DMS 273 (cell line): ENCODE measurements at regions not wholly inside any gene's neighbourhood (a gene's known extent, or its start where the extent isn't known, plus 50 kb on each side); places are given as distances from the start of the nearest gene placed in this dataset.
"Not testable (repeated sequence)": the region's sequence is repeated elsewhere in the genome, so short reads cannot be mapped to it uniquely, and the experiment has no call there.

ENCODE experiments used
- DNase-seq: peaks from one replicate; lab custom pipeline; 2025; ENCODE audit not compliant: unreplicated experiment; lab: John Stamatoyannopoulos, UW

DNA sequence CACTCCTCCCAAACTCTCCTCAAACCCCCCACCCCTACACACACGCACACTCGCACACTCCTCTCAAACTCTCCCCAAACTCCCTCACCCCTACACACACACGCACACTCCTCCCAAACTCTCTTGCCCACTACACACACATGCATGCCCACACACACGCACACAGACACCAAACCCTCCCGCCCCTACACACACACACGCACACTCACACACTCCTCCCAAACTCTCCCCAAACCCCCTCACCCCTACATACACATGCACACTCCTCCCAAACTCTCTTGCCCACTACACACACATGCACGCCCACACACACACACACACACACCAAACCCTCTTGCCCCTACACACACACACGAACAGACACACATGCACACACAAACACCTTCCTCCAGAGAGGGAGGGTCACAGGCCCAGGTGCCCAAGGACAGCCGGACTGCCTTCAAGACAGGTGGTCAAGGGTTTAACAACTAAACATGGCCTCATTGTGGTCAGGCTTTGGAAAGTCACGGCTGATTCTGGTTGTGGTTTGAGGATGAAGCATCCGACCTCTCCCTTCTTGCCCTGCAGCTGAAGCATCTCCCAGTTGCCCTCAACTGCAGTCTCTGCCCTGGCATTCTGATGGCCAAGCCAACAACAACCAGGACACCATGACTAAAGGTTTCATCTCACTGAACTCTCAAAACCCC, 72.3 kb upstream of the SNTG2 start:
- no peak for DNase-seq

GRCh38 chr2:877747-878146, 72.9 kb upstream of the SNTG2 start:
- DNase-seq: no peak

DNA sequence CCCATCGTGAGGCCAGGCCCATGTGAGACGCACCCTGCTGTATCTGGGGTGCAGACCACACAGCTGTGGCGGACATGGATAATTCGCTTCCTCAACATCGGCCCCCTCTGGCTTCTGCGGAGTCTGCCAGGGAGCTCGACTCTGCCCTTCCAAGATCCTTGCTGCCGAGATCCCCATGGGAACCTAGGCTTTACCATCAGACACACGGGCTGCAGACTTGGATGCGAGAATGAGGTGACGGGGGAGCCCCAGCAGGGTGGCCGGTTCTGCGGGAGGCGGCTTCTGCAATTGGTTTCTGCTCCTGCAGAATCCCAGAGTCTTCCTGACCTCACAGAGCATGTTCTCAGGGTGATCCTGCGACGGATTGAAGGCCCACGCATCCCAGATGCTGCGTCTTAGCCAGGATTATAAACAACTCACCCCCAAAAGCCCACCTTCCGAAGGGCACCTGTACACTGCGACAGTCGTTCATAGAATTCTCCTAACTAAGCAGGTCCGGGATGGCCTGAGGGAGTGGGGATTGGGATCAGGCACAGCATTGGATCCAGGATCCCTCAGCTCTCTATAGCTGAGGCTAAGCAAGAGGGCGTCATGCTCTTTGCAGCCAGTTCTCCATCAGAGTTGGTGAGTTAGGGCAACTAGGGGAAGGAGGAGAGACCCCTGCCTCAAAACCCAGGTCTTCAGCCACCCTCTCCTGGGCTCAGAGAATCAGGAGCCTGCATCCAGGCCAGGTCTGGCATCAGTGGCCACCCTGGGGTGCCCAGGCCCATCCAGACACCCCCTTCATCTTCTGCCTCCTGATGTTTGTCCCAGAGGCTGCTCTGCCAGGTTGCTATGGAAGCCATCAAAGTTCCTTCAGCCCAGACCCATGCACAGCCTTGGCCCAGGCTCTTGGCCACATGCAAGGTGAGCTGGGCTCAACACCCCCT, 74.7 kb upstream of the SNTG2 start:
- DNase-seq: no peak

DNA sequence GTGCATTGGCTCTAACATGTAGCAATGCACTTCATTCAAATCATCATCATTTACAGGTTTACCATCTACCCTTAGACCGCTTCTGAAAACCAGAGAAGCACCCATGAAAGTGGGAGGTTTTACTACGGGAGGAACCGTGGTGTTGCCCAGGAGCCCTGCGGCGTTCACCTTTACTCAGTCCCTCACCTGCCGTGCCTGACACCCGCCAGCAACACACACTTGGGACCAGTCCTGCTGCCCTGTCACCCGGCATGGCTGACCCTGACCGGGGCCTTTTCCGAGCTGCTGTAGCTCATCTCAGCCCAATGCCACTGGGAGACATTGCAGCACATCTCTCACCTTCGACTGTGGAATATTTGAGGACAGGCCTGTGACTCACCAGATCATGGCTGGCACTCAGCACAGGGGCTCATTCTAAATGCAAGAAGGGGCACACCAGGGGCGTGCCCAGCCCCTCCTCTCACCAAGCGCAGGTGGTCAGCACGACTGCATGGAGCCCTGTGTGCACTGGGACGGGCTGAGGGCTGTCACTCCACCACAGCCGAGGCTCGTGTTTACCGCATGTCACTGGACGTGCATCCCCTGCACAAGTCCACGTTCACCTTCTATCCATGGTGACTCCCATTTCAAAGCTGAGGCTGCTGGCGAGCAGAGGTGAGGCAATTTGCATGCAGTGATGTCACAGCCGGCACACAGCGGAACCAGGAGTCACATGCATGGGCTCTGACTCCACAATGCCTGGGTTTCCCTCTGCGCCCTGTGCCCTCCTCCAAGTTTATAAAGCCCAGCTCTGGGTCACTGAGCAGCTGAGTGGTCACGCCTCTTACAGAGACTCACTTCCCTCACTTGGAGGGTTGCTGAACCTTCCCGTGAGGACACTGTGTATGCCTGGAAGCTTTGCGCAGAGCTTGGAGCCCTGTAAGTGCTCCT, 76.7 kb upstream of the SNTG2 start:
- no peak for DNase-seq

- DNase-seq: no peak
Observed at GRCh38 chr2:873027-873426, 77.6 kb upstream of the SNTG2 start.

DNA sequence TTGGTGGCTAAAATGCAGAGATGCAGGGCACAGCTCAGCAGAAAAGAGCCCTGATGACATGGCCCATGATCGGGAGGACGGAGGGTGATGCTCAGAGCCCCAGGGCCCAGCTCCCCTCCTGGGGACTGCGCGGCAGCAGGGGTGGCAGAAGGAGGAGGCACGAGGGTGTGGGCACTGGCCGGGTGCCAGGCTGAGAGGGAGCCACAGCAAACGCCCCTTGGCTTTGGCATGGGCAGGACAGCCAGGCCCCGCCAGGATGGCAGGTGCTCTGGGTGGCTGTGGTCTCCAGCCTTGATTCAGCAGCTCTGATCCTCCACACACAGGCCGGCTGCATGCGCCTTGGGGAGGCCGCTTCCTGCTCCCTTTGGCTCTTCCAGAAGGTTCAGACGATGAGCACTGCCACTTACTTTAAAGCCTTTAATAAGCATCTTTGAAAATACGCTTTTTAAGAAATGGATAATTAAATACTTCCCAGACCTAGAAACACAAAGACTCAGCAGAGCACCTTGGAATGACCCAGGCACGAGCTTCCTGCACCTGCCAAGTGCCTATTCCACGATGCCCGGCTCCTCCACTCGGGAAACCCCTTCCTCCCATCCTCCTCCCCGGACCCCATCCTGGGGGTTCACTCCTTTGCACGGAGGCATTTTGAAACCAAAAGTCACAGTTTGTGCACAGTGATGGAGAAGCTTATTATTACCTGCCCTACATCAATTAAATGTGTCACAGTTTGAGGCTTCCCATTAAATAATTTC, 78.5 kb upstream of the SNTG2 start:
- no peak for DNase-seq

GRCh38 chr2:871175-871727, 79.4 kb upstream of the SNTG2 start:
- no peak for DNase-seq

GRCh38 chr2:870426-870825, 80.2 kb upstream of the SNTG2 start:
- DNase-seq: no peak

DNA sequence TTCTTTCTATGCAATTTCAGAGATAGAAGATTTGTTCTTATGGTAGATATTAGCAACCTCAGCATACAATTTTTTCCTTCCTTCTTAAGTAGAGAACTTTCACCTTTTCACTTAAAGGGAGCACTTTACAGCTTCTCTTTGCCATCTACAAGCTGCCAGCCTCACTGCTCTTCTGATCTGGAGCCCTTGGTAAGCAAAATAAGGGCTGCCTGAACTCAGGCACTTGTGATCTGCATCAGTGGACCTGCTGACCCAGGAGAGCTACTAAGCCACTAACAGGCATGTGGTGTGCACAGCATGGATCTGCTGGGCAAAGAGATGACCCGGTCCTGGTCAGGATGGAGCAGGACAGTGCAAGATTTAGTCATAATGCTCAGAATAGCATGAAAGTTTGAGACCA, 80.8 kb upstream of the SNTG2 start:
- no peak for DNase-seq

DNA sequence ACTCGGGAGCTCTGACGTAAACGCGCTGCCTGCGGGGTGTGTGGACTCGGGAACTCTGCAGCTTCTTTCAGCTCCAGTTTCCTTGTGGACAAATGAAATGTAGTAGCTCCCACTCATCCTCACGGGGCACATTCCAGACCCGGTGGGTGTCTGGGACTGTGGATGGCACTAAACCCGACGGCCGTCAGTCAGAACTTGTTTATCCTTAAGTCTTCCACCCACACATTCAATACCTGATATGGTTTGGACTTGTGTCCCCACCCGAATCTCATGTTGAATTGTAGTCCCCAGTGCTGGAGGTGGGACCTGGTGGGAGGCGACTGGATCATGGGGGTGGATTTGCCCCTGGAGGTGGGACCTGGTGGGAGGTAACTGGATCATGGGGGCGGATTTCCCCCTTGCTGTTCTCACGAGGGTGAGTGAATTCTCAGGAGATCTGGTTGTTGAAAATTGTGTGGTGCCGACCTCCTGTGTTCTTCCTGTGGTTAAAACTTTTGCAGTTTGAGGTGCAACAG, 81.2 kb upstream of the SNTG2 start:
- no peak for DNase-seq

- DNase-seq: not testable (repeated sequence)
Observed at GRCh38 chr2:868857-869256, 81.8 kb upstream of the SNTG2 start.

DNA sequence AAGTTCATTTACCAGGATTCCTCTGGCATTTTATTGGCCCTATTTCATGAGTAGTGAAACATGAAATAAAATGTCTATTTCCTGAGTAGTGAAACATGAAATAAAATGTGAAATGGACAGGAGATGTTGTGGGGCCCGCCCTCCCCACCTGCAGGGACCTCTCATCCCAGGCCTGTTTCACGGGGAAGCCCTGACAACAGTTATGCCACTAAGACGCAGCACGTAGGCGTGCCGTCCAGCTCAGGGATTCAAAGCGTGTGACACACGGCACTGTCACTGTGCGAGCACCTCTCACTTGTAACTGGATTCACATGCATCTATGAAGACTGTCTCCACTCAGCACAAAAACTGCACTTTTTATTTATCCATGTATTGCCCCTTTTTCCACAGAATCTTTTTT, 83.4 kb upstream of the SNTG2 start:
- DNase-seq: no peak

GRCh38 chr2:866887-867286, 83.8 kb upstream of the SNTG2 start:
- DNase-seq: no peak

DNA sequence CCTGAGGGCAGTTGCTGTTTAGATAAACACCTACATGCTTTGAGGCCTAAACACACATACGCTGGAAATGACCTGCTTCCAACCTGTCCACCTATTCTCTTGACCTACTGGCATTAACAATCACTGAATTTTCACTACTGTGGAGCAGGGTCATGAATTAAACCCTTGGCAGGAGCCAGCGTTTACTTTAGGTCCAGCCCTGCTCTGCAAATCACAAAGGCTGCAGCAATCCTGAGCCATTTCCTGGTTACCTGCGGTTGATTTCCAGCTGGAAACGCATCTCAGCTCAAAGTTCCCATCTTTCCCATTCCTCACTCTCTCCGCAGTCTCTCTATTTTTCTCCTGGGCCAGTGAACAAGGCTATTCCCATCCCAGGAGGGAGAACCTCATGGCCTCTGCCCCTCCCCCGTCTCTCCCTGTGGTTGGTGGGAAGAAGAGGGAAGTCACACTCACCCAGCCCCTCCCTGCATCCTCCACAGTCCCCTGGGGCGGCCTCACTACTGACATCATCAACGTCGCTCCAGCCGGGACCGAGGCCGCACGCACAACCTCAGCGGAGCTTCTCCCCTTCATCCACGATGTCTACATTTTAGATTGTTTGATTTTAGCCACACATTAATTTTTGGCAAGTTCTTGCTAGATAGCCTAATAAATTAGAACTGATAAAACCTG, 84.5 kb upstream of the SNTG2 start:
- no peak for DNase-seq

GRCh38 chr2:864501-865106, 86.0 kb upstream of the SNTG2 start:
- DNase-seq: no peak

GRCh38 chr2:863732-864450, 86.8 kb upstream of the SNTG2 start:
- DNase-seq: no peak

GRCh38 chr2:862731-863466, 87.8 kb upstream of the SNTG2 start:
- DNase-seq: no peak

- no peak for DNase-seq
Observed at GRCh38 chr2:862355-862687, 88.3 kb upstream of the SNTG2 start.
